GM12878 (cell line): ENCODE measurements at regions not wholly inside any gene's neighbourhood (a gene's known extent, or its start where the extent isn't known, plus 50 kb on each side); places are given as distances from the start of the nearest gene placed in this dataset.

ENCODE experiments used
- ATAC-seq: fragments of 200-7000 bp; cut with Tn5 transposase; 3 replicates; pipeline ENCODE4 v1.9.1; 2020; ENCODE audit warnings: mild to moderate bottlenecking, moderate library complexity
- BruUV-seq: library from RNA; stranded (reverse); fragments of 400-500 nt; replicated peaks from 2 replicates; lab custom pipeline; 2021; lab: Mats Ljungman, UMichigan
- CTCF ChIA-PET: fragments of 300-600 bp; sonication (Branson Sonifier 250); formaldehyde crosslinking; extraction: SDS; loops from one replicate; lab custom pipeline; 2021; ENCODE audit warnings: inconsistent platforms; lab: Yijun Ruan, JAX
- POLR2A ChIA-PET: fragments of 350-600 bp; formaldehyde crosslinking; extraction: SDS; loops from one replicate; lab custom pipeline; 2021; ENCODE audit warnings: inconsistent platforms; lab: Charles Lee
- RAD21 ChIA-PET: fragments of 300-600 bp; sonication (Branson Sonifier 250); formaldehyde crosslinking; loops from one replicate; lab custom pipeline; 2023; ENCODE audit warnings: antibody characterized with exemption; ENCODE audit not compliant: unreplicated experiment; lab: Charles Lee
- SMC1A ChIA-PET: fragments of 300-600 bp; sonication (Branson Sonifier 250); formaldehyde crosslinking; loops from one replicate; lab custom pipeline; 2023; ENCODE audit not compliant: unreplicated experiment, uncharacterized antibody; lab: Charles Lee
- DNase-seq: peaks from one replicate; pipeline ENCODE4 v3.0.0-alpha.2; 2011; ENCODE audit warnings: low read depth, low spot score
- FAIRE-seq: peaks from 3 replicates; lab custom pipeline; 2011; peaks lifted over from hg19 to GRCh38; lab: Jason Lieb, UNC
- H2AFZ ChIP-seq: 2 replicates; pipeline ENCODE4 v1.6.0; 2011; ENCODE audit warnings: low read depth, low read length, control low read depth; ENCODE audit not compliant: control insufficient read depth
- H3K27ac ChIP-seq: 2 replicates; pipeline ENCODE4 v1.5.1; 2011; ENCODE audit warnings: control low read depth; ENCODE audit not compliant: control insufficient read depth, insufficient read depth
- H3K27me3 ChIP-seq, 2 experiments: replicated peaks in 1 of 2; 2 replicates each; pipeline versions ENCODE4 v1.6.0 to v1.6.1; 2011; ENCODE audit warnings: low read length in 1 of 2; ENCODE audit not compliant: control insufficient read depth in 2 of 2, insufficient read depth in 2 of 2
- H3K36me3 ChIP-seq, 2 experiments: 2 replicates each; pipeline ENCODE4 v1.5.1; 2011; ENCODE audit warnings: low read length in 1 of 2; ENCODE audit not compliant: control insufficient read depth in 2 of 2, insufficient read depth in 2 of 2
- H3K4me1 ChIP-seq: 2 replicates; pipeline ENCODE4 v1.6.1; 2011; ENCODE audit warnings: mild to moderate bottlenecking, low read length, moderate library complexity, mixed read lengths; ENCODE audit not compliant: control insufficient read depth, insufficient read depth
- H3K4me2 ChIP-seq: 2 replicates; pipeline ENCODE4 v1.6.0; 2011; ENCODE audit warnings: control low read depth; ENCODE audit not compliant: control insufficient read depth, insufficient read depth
- H3K4me3 ChIP-seq: fragments of 200-600 bp; sonication (generic); 2 replicates; pipeline ENCODE4 v1.5.1; 2016
- H3K79me2 ChIP-seq: 2 replicates; pipeline ENCODE4 v1.6.0; 2011; ENCODE audit warnings: low read length; ENCODE audit not compliant: control insufficient read depth, insufficient read depth
- H3K9ac ChIP-seq: 2 replicates; pipeline ENCODE4 v1.8.0; 2011; ENCODE audit warnings: low read length, control low read depth, mixed read lengths; ENCODE audit not compliant: control insufficient read depth, insufficient read depth
- H3K9me3 ChIP-seq: replicated peaks from 3 replicates; pipeline ENCODE4 v1.5.1; 2011; ENCODE audit warnings: mild to moderate bottlenecking, low read length; ENCODE audit not compliant: control insufficient read depth, insufficient read depth
- H4K20me1 ChIP-seq: 2 replicates; pipeline ENCODE4 v1.6.0; 2011; ENCODE audit not compliant: control insufficient read depth, insufficient read depth
- CBFB ChIP-seq: IDR thresholded peaks from 2 replicates; pipeline ENCODE4 v1.6.1; 2016; ENCODE audit warnings: antibody characterized with exemption, low read depth
- MYB ChIP-seq: fragments of 150-350 bp; IDR thresholded peaks from 2 replicates; pipeline ENCODE4 v1.6.1; 2014; ENCODE audit warnings: mild to moderate bottlenecking, low read depth, low read length, borderline replicate concordance
- NBN ChIP-seq: fragments of 450-650 bp; IDR thresholded peaks from 2 replicates; pipeline ENCODE4 v1.6.1; 2016
- NR2C1 ChIP-seq: fragments of 450-650 bp; IDR thresholded peaks from 2 replicates; pipeline ENCODE4 v1.6.1; 2017; ENCODE audit warnings: antibody characterized with exemption, mild to moderate bottlenecking, moderate library complexity
- RELB ChIP-seq: fragments of 450-650 bp; IDR thresholded peaks from 2 replicates; pipeline ENCODE4 v1.6.1; 2017; ENCODE audit warnings: low read depth, mild to moderate bottlenecking, moderate library complexity
- SP1 ChIP-seq: IDR thresholded peaks from one replicate; pipeline ENCODE4 v1.6.1; 2011; ENCODE audit warnings: low read depth, low read length
- SPI1 ChIP-seq: IDR thresholded peaks from 2 replicates; pipeline ENCODE4 v1.6.1; 2011; ENCODE audit warnings: low read depth, mild to moderate bottlenecking, low read length, moderate library complexity, borderline replicate concordance; ENCODE audit not compliant: insufficient read depth
- SREBF2 ChIP-seq: IDR thresholded peaks from 2 replicates; pipeline ENCODE4 v1.6.1; 2012; ENCODE audit warnings: mild to moderate bottlenecking, low read length
- ZNF274 ChIP-seq: IDR thresholded peaks from one replicate; pipeline ENCODE4 v1.8.0; 2011; ENCODE audit not compliant: insufficient read length, insufficient read depth
- WGBS: methylation state at CpG from one replicate; pipeline ENCODE4 v1.1.6; 2016; ENCODE audit warnings: low lambda C conversion rate; ENCODE audit not compliant: insufficient replicate concordance, insufficient coverage; ENCODE audit errors: missing lambda C conversion rate; 5-methylcytosine and 5-hydroxymethylcytosine counted together
- in situ Hi-C: fragments of 300-500 bp; cut with MboI; formaldehyde crosslinking; loops from 9 replicates; pipeline ENCODE4 v1.14.3; 2018; ENCODE audit warnings: mixed read lengths
- intact Hi-C: fragments of 100-400 bp; cut with micrococcal nuclease; formaldehyde crosslinking; loops from one replicate; pipeline ENCODE4 v1.14.2; 2022; ENCODE audit not compliant: unreplicated experiment
- TF ChIP-seq, protein P1 (sequence below): fragments of 450-650 bp; IDR thresholded peaks from 2 replicates; pipeline ENCODE4 v1.6.1; 2016; ENCODE audit warnings: mild to moderate bottlenecking

DNA sequence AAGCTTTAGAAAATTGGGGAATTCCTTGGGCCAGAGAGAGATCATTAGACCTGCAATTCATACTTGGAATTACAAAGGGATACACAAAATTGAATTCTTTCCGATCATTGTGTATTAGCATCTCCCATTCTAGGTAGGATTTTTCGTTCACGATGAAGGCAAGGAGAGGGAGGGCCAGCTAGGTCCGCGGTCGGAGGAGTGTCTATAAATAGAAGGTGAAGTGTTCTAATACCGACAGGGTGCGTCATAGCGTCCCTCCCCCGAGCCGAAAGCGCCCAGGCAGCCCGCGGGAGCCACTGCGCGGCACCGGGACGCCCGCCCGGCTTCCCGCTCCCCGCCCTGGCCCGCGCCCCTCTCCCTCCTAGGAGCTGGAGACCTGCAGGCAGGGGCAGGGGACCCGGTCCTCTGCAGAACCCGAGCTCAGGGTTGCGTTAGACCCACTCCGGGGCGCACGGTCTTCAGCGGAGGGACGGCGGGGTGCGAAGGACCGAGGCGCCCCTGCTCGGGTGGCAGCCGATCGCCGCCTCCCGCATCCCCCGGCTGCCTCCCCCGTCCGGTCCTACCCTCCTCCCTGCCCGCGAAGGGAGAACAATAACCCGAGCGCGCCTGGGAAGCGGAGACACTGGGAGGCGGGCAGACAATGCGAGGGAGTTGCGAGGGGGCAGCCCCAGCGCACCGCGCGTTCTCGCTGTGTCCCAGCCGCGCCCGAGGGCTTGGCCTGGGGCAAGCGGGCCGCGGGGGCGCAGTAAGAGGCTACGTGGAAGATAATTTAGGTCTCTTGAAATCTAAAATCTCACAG lies 114.2 kb upstream of the SERTAD2 start (continued):
- TF ChIP-seq MYB: no peak
- TF ChIP-seq CBFB: no peak; the same call in 1 of the 2 replicates
- peak; percentile 51 for TF ChIP-seq SP1

DNA sequence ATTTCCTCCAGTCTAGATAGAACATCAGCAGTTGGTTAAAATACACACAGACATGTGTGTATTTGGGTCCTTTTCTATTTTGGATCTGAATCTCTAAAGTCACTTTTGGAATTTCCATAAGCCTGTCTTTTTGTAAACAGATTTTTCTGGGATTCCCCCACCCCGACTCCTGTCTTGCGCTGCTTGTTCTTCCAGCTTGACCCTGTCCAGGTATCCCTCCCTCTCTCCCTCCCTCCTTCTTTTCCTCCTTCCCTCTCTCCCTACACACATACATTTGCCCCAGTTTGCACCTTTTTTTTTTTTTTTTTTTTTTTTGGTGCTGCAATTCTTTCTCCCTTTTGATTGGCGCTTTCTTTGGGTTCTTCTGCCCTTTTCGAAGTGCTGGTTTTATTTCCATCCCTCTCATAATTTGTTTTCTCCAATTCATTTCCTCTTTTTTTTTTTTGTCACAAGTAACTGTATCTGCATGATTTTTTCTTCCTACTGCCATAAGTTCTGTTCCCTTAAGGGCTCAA lies 114.8 kb upstream of the SERTAD2 start:
- no peak for DNase-seq
- H2AFZ ChIP-seq: peak overlapping the region; percentile 88
- POLR2A ChIA-PET: interaction anchor here (0.6 to 3.8 kb wide), 8 partner anchors 19 to 169 kb away, joined by 3 to 58 read pairs (median 3); no protein-coding TSS in a partner anchor
- no peaks in the 10 kb centered on the region for H3K36me3 ChIP-seq
- in situ Hi-C loops (no loop called here), intact Hi-C loops (loop anchor here (1.0 kb wide), 1 partner anchor 63 kb away; no protein-coding TSS in a partner anchor)
- BruUV-seq: TSS peak; percentile 86
- CTCF ChIA-PET: interaction anchor here (0.7 to 2.3 kb wide), 6 partner anchors 18 to 117 kb away, joined by 3 to 13 read pairs (median 4); no protein-coding TSS in a partner anchor
- WGBS: 29% methylated on average over 2 of the region's 4 CpGs
- TF ChIP-seq SPI1 (0 out of 2 replicates have a peak, but pooled peaks have one; percentile 26), NBN (no peak), NR2C1 (no peak), RELB (0 out of 2 replicates have a peak, but pooled peaks have one; percentile 24), SREBF2 (no peak), ZNF274 (no peak)
- TF ChIP-seq, protein P1, sequence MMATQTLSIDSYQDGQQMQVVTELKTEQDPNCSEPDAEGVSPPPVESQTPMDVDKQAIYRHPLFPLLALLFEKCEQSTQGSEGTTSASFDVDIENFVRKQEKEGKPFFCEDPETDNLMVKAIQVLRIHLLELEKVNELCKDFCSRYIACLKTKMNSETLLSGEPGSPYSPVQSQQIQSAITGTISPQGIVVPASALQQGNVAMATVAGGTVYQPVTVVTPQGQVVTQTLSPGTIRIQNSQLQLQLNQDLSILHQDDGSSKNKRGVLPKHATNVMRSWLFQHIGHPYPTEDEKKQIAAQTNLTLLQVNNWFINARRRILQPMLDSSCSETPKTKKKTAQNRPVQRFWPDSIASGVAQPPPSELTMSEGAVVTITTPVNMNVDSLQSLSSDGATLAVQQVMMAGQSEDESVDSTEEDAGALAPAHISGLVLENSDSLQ: peak; percentile 38; the same call in 1 of the 2 replicates
- H3K27me3 ChIP-seq: no peaks in the 10 kb centered on the region
- H3K9me3 ChIP-seq: no peaks in the 10 kb centered on the region; the same call in 2 of the 3 replicates
- ATAC-seq: no peak
- H3K27ac ChIP-seq: peak overlapping the region; percentile 87
- peak overlapping the region; percentile 84 for H3K4me3 ChIP-seq
- H3K4me2 ChIP-seq: peak overlapping the region; percentile 91
- FAIRE-seq: no peak
- H3K9ac ChIP-seq: peak overlapping the region; percentile 84
- SMC1A ChIA-PET: interaction anchor here (1.1 to 4.3 kb wide), 11 partner anchors 16 to 118 kb away, joined by 3 to 14 read pairs (median 7); no protein-coding TSS in a partner anchor
- peaks cover 12% of the 10 kb centered on the region for H3K4me1 ChIP-seq
- H3K79me2 ChIP-seq: no peaks in the 10 kb centered on the region
- H4K20me1 ChIP-seq: no peaks in the 10 kb centered on the region
- RAD21 ChIA-PET: interaction anchor here (0.7 to 5.4 kb wide), 10 partner anchors 18 to 245 kb away, joined by 3 to 68 read pairs (median 8); partner anchors contain the start of gene AFTPH
